Caco-2 (cell line): ENCODE measurements at regions not wholly inside any gene's neighbourhood (a gene's known extent, or its start where the extent isn't known, plus 50 kb on each side); places are given as distances from the start of the nearest gene placed in this dataset.

Experiments used
- BruUV-seq: library from RNA; stranded (reverse); fragments of 400-500 nt; replicated peaks from 2 replicates; lab custom pipeline; 2021; lab: Mats Ljungman, UMichigan
- CTCF ChIA-PET: fragments of 300-600 bp; sonication (Branson Sonifier 250); formaldehyde crosslinking; loops from one replicate; lab custom pipeline; 2022; ENCODE audit warnings: antibody characterized with exemption; lab: Charles Lee
- POLR2A ChIA-PET: fragments of 300-600 bp; sonication (Branson Sonifier 250); formaldehyde crosslinking; loops from one replicate; lab custom pipeline; 2022; ENCODE audit warnings: antibody characterized with exemption; lab: Charles Lee
- DNase-seq, 2 experiments: peaks; one replicate each; pipeline versions ENCODE4 v3.0.0 to v3.0.0-alpha.2; 2020 to 2022
- H3K27me3 ChIP-seq: replicated peaks from 2 replicates; pipeline ENCODE4 v1.6.0; 2011; ENCODE audit warnings: low read length; ENCODE audit not compliant: control insufficient read depth, insufficient read depth
- H3K36me3 ChIP-seq: 2 replicates; pipeline ENCODE4 v1.5.1; 2011; ENCODE audit warnings: low read length; ENCODE audit not compliant: control insufficient read depth, insufficient read depth
- H3K4me1 ChIP-seq: fragments of 250-450 bp; sonication (Bioruptor Pico); 2 replicates; pipeline ENCODE4 v1.5.1; 2020; ENCODE audit warnings: mild to moderate bottlenecking
- H3K4me3 ChIP-seq: 2 replicates; pipeline ENCODE4 v1.5.1; 2011; ENCODE audit warnings: low read depth, mild to moderate bottlenecking, control low read depth, low read length
- H3K9me3 ChIP-seq: fragments of 250-450 bp; sonication (Bioruptor Pico); 2 replicates; pipeline ENCODE4 v1.5.1; 2020; ENCODE audit warnings: mild to moderate bottlenecking, moderate library complexity
- H3K27ac Mint-ChIP-seq: one replicate; pipeline ENCODE4 v1.8.0; 2022; ENCODE audit warnings: mixed read lengths; ENCODE audit not compliant: unreplicated experiment
- H3K27me3 Mint-ChIP-seq: one replicate; pipeline ENCODE4 v1.8.0; 2022; ENCODE audit warnings: mixed read lengths; ENCODE audit not compliant: insufficient read depth, unreplicated experiment
- H3K36me3 Mint-ChIP-seq: one replicate; pipeline ENCODE4 v1.8.0; 2022; ENCODE audit warnings: mild to moderate bottlenecking, mixed read lengths; ENCODE audit not compliant: insufficient read depth, unreplicated experiment
- H3K4me1 Mint-ChIP-seq: one replicate; pipeline ENCODE4 v1.8.0; 2022; ENCODE audit warnings: low read depth, mixed read lengths; ENCODE audit not compliant: unreplicated experiment
- H3K4me3 Mint-ChIP-seq: one replicate; pipeline ENCODE4 v1.8.0; 2022; ENCODE audit warnings: mild to moderate bottlenecking, moderate library complexity, mixed read lengths; ENCODE audit not compliant: unreplicated experiment
- H3K9me3 Mint-ChIP-seq: one replicate; pipeline ENCODE4 v1.8.0; 2022; ENCODE audit warnings: mixed read lengths; ENCODE audit not compliant: unreplicated experiment
- CTCF ChIP-seq, 2 experiments: fragments of 200-600 bp in 1 of 2; IDR thresholded peaks; 1 replicate in 1 of 2; 2 replicates in 1 of 2; pipeline versions ENCODE4 v1.5.1 to v1.8.0; 2011 to 2022; ENCODE audit warnings: antibody characterized with exemption in 1 of 2, control low read depth in 1 of 2, inconsistent platforms in 1 of 2, low read depth in 1 of 2, low read length in 1 of 2, mild to moderate bottlenecking in 1 of 2, moderate library complexity in 1 of 2; ENCODE audit not compliant: insufficient read depth in 1 of 2, severe bottlenecking in 1 of 2, unreplicated experiment in 1 of 2
- intact Hi-C: fragments of 100-400 bp; cut with micrococcal nuclease; formaldehyde crosslinking; loops from one replicate; pipeline ENCODE4 v1.10.0; 2022; ENCODE audit not compliant: unreplicated experiment

DNA sequence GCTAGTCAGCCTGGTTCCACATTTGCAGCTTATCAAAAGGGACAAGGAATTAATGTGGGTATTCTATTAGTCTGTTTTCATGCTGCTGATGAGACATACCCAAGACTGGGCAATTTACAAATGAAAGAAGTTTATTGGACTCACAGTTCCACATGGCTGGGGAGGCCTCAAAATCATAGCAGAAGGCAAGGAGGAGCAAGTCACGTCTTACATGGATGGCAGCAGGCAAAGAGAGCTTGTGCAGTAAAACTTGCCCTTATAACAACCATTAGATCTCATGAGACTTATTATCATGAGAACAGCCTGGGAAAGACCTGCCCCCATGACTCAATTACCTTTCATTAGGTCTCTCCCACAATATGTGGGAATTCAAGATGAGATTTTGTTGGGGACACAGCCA lies 689.1 kb upstream of the MARCKS start:
- CTCF ChIA-PET, result no interaction called here
- H3K27me3 ChIP-seq, result no peaks in the 10 kb centered on the region
- no peak overlapping the region for H3K4me3 Mint-ChIP-seq
- no peaks in the 10 kb centered on the region for H3K9me3 Mint-ChIP-seq
- no TSS peak for BruUV-seq
- 0 out of 2 replicates have a peak, but pooled peaks cover 4% of the 10 kb centered on the region for H3K9me3 ChIP-seq
- intact Hi-C loops, result no loop called here
- H3K36me3 ChIP-seq, result no peaks in the 10 kb centered on the region
- no peak for DNase-seq
- no peaks in the 10 kb centered on the region for H3K27me3 Mint-ChIP-seq
- no peaks in the 10 kb centered on the region for H3K36me3 Mint-ChIP-seq
- TF ChIP-seq CTCF (IDR thresholded peaks at IDR 0.05; ENCODE audit: insufficient read depth in 1 of 2, low read depth in 1 of 2, low read length in 1 of 2, severe bottlenecking in 1 of 2, unreplicated experiment in 1 of 2), result no peak
- no peak overlapping the region for H3K4me3 ChIP-seq
- no peaks in the 10 kb centered on the region for H3K4me1 ChIP-seq
- H3K27ac Mint-ChIP-seq, result no peak overlapping the region
- H3K4me1 Mint-ChIP-seq, result no peaks in the 10 kb centered on the region
- POLR2A ChIA-PET, result no interaction called here

- Mint-ChIP-seq H3K4me3 (no peak overlapping the region), H3K27me3 (no peaks in the 10 kb centered on the region), H3K36me3 (no peaks in the 10 kb centered on the region), H3K4me1 (no peaks in the 10 kb centered on the region), H3K9me3 (no peaks in the 10 kb centered on the region), H3K27ac (no peak overlapping the region)
- no TSS peak for BruUV-seq
- no peaks in the 10 kb centered on the region for H3K27me3 ChIP-seq
- POLR2A ChIA-PET, result no interaction called here
- no peak for DNase-seq
- 0 out of 2 replicates have a peak, but pooled peaks cover 4% of the 10 kb centered on the region for H3K9me3 ChIP-seq
- no peaks in the 10 kb centered on the region for H3K4me1 ChIP-seq
- CTCF ChIA-PET, result no interaction called here
- no peak for TF ChIP-seq CTCF (IDR thresholded peaks at IDR 0.05; ENCODE audit: insufficient read depth in 1 of 2, low read depth in 1 of 2, low read length in 1 of 2, severe bottlenecking in 1 of 2, unreplicated experiment in 1 of 2)
- intact Hi-C loops, result no loop called here
- H3K4me3 ChIP-seq, result no peak overlapping the region
- H3K36me3 ChIP-seq, result no peaks in the 10 kb centered on the region
Measured at GRCh38 chr6:113169484-113169883, 687.7 kb upstream of the MARCKS start.

GRCh38 chr6:113170454-113170853 lies 686.7 kb upstream of the MARCKS start:
- Mint-ChIP-seq H3K27ac (no peak overlapping the region), H3K36me3 (no peaks in the 10 kb centered on the region), H3K27me3 (no peaks in the 10 kb centered on the region), H3K9me3 (no peaks in the 10 kb centered on the region), H3K4me3 (no peak overlapping the region), H3K4me1 (no peaks in the 10 kb centered on the region)
- Histone ChIP-seq H3K36me3 (no peaks in the 10 kb centered on the region), H3K9me3 (0 out of 2 replicates have a peak, but pooled peaks cover 4% of the 10 kb centered on the region), H3K4me3 (no peak overlapping the region), H3K4me1 (no peaks in the 10 kb centered on the region), H3K27me3 (no peaks in the 10 kb centered on the region)
- TF ChIP-seq CTCF (IDR thresholded peaks at IDR 0.05; ENCODE audit: insufficient read depth in 1 of 2, low read depth in 1 of 2, low read length in 1 of 2, severe bottlenecking in 1 of 2, unreplicated experiment in 1 of 2), result no peak
- ChIA-PET CTCF (no interaction called here), POLR2A (no interaction called here)
- DNase-seq, result no peak
- no TSS peak for BruUV-seq
- intact Hi-C loops, result no loop called here
